Glutamatergic neuron (in vitro differentiated cells): ENCODE measurements at regions not wholly inside any gene's neighbourhood (a gene's known extent, or its start where the extent isn't known, plus 50 kb on each side); places are given as distances from the start of the nearest gene placed in this dataset.
"Not testable (repeated sequence)": the region's sequence is repeated elsewhere in the genome, so short reads cannot be mapped to it uniquely, and the experiment has no call there.

Experiments
- DNase-seq: peaks from one replicate; pipeline ENCODE4 v3.0.0; 2022
- H3K27ac Mint-ChIP-seq: one replicate; pipeline ENCODE4 v1.8.0; 2020; ENCODE audit warnings: mild to moderate bottlenecking, mixed read lengths, inconsistent platforms; ENCODE audit not compliant: unreplicated experiment
- H3K27me3 Mint-ChIP-seq: one replicate; pipeline ENCODE4 v1.8.0; 2020; ENCODE audit warnings: mild to moderate bottlenecking, moderate library complexity, mixed read lengths, inconsistent platforms; ENCODE audit not compliant: unreplicated experiment
- H3K36me3 Mint-ChIP-seq: one replicate; pipeline ENCODE4 v1.8.0; 2020; ENCODE audit warnings: mild to moderate bottlenecking, mixed read lengths, inconsistent platforms; ENCODE audit not compliant: unreplicated experiment
- H3K4me1 Mint-ChIP-seq: one replicate; pipeline ENCODE4 v1.8.0; 2020; ENCODE audit warnings: mild to moderate bottlenecking, low read depth, mixed read lengths, inconsistent platforms; ENCODE audit not compliant: unreplicated experiment
- H3K4me3 Mint-ChIP-seq: one replicate; pipeline ENCODE4 v1.8.0; 2020; ENCODE audit warnings: mild to moderate bottlenecking, mixed read lengths, inconsistent platforms; ENCODE audit not compliant: unreplicated experiment
- H3K9me3 Mint-ChIP-seq: one replicate; pipeline ENCODE4 v1.8.0; 2020; ENCODE audit warnings: mild to moderate bottlenecking, moderate library complexity, mixed read lengths, inconsistent platforms; ENCODE audit not compliant: unreplicated experiment
- TF ChIP-seq, protein P1 (sequence below): fragments of 200-600 bp; sonication (generic); IDR thresholded peaks from one replicate; pipeline ENCODE4 v1.5.0; 2021; ENCODE audit not compliant: partially characterized antibody, unreplicated experiment

DNA sequence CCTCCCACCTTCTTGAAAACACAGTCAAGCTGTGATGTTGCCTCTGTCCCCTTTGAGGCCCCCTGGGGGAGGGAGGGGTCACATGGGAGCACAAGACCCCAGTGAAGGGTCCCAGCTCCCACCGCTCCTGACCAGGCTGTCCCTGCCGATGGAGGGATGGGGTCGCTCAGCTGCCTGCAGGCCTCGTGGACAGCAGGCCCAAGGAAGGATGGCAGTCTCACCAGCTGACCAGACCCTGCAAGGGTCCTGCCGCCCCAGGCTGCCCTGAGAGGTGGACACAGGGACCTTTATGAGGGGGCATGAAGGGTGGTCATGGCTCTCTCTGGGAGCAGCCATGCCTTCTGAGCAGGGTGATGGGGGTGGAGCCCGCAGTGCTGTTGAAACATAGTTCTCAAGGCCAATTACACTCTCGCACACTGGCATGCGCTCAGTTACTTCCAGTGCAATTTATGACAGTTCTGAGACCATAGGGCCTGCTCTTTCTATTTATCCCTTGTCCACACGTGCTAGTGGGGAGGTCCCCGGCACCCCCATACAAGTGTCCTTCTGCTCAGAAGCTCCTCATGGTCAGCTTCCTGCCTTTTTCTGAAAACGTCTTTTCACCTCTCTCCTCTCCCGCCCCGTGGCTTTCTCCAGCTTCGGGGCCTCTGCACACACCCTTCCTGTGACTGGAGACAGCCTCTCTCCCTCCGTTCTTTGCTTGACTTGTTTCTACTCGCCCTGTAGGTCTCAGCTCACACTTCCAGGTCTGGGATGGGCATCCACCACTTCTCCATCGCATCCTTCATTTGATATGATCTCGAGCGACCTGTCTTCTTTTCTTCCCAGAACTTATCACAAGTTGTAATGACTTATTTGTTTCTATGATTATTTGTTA, 313.1 kb downstream of the ADGRD1 start:
- peaks cover 6% of the 10 kb centered on the region for H3K4me1 Mint-ChIP-seq
- TF ChIP-seq, protein P1, sequence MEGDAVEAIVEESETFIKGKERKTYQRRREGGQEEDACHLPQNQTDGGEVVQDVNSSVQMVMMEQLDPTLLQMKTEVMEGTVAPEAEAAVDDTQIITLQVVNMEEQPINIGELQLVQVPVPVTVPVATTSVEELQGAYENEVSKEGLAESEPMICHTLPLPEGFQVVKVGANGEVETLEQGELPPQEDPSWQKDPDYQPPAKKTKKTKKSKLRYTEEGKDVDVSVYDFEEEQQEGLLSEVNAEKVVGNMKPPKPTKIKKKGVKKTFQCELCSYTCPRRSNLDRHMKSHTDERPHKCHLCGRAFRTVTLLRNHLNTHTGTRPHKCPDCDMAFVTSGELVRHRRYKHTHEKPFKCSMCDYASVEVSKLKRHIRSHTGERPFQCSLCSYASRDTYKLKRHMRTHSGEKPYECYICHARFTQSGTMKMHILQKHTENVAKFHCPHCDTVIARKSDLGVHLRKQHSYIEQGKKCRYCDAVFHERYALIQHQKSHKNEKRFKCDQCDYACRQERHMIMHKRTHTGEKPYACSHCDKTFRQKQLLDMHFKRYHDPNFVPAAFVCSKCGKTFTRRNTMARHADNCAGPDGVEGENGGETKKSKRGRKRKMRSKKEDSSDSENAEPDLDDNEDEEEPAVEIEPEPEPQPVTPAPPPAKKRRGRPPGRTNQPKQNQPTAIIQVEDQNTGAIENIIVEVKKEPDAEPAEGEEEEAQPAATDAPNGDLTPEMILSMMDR = no peak
- H3K27ac Mint-ChIP-seq = no peak overlapping the region
- no peaks in the 10 kb centered on the region for H3K9me3 Mint-ChIP-seq
- no peak overlapping the region for H3K4me3 Mint-ChIP-seq
- H3K36me3 Mint-ChIP-seq = peaks cover 4% of the 10 kb centered on the region
- no peak for DNase-seq
- peaks cover 7% of the 10 kb centered on the region for H3K27me3 Mint-ChIP-seq

DNA sequence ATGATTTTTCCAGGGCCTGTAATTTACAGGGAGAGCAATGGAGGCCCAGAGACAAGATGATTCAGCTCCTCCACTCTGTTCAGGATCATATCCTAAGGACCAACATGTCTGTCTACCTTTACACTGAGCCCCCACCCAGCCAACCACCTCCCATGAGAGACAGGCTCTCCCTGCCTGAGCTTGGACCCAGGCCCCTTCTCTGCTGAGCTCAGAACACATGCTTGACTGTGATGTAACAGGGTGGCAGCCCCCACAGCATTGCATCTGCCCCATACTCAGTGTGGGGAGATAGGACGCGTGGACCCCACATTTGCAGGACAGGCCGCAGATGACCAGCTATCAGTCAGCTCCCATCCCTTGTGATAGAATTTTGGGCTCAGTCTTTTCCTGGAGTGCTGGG, 313.9 kb downstream of the ADGRD1 start:
- Mint-ChIP-seq H3K27me3 (peaks cover 3% of the 10 kb centered on the region), H3K27ac (no peak overlapping the region), H3K4me1 (peaks cover 6% of the 10 kb centered on the region)

DNA sequence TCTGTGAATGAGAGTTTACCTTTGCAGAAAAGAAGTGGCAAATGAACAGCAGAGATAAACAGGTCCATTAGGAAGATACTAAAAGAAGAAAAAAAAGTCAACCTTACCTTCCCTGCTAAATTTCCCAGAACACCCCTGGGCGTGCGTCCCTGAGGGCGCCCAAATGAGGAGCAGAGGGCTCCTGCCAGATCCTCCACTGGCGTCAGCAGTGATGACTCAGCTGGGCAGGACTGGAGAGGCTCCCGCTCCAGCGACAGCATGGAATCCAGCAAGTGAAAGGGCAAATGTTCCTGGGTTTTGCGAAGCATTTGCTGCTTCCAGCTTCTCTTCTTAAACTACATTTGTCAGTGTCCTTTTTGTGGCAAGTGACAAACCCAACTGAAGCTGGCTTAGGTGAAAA, 314.4 kb downstream of the ADGRD1 start:
- not testable (repeated sequence) for DNase-seq, H3K27me3 Mint-ChIP-seq, H3K9me3 Mint-ChIP-seq, H3K4me3 Mint-ChIP-seq, H3K4me1 Mint-ChIP-seq, H3K27ac Mint-ChIP-seq, H3K36me3 Mint-ChIP-seq

More for the DNA sequence above, 313.9 kb downstream of the ADGRD1 start:
- DNase-seq = no peak
- H3K4me3 Mint-ChIP-seq = no peak overlapping the region
- H3K36me3 Mint-ChIP-seq = peaks cover 4% of the 10 kb centered on the region
- no peaks in the 10 kb centered on the region for H3K9me3 Mint-ChIP-seq
- TF ChIP-seq, protein P1 = no peak

DNA sequence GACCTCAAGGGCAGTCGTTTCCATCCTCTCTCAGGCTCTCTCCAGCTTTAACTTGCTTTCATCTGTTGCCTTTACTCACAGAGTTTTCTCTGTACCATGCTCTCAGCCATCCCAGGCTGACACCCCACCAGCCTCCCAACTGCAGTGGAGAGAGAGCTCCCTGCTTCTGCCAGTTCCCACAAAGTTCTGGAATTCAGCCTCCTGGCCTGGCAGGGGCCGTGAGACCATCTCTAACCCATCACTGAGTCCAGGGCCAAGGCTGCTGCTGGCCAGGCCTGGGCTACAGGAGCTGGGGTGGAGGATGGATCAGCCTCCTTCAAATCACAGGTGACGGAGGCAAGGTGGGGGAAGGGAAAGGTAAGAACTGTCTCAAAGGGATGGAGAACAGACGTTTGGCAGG, 314.9 kb downstream of the ADGRD1 start:
- H3K27me3 Mint-ChIP-seq, DNase-seq, H3K36me3 Mint-ChIP-seq, H3K27ac Mint-ChIP-seq, H3K4me3 Mint-ChIP-seq, H3K9me3 Mint-ChIP-seq, H3K4me1 Mint-ChIP-seq: not testable (repeated sequence)

DNA sequence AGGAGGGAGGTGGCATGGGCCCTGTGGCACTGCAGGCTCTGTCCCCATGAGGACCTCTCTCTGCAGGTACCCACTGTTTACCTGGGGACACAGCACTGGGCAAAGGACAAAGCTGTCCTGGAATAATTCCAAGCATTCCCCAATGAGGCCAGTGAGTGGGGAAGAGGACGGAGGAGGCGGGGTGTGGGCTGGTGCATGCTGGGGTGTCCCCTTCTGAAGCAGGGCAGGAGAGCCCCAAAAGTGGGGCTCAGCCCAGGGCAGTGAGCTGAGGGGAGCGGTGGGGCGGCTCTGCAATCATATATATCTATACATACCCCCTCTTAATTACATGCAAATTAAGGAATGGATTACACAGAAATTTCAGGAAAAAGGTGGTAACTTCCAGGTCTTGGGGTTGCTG, 315.8 kb downstream of the ADGRD1 start:
- TF ChIP-seq, protein P1 = no peak
- Mint-ChIP-seq H3K4me1 (peaks cover 6% of the 10 kb centered on the region), H3K36me3 (peaks cover 4% of the 10 kb centered on the region), H3K27ac (no peak overlapping the region), H3K4me3 (no peak overlapping the region), H3K27me3 (peaks cover 1% of the 10 kb centered on the region), H3K9me3 (no peaks in the 10 kb centered on the region)
- DNase-seq = no peak

DNA sequence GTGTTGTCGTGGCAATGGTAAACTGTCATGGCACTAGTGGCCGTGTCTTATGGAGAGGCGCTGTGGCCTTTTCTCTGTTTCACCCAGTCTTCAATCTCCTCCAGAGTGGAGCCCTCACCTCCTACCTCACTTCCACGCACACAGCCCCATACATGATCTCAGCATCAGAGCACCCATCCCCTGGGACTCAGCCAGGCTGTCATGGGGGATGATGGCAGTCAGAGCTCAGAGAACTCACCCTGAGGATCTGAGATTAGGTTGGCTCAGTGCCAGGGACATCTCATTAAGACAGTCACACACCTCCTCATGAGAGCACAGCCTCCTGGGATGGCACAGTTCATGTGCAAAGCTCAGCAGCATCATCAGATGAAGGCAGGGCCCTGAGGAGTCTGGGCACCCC, 316.3 kb downstream of the ADGRD1 start:
- not testable (repeated sequence) for H3K27ac Mint-ChIP-seq, DNase-seq, H3K4me3 Mint-ChIP-seq, H3K9me3 Mint-ChIP-seq, H3K27me3 Mint-ChIP-seq, H3K4me1 Mint-ChIP-seq, H3K36me3 Mint-ChIP-seq
